ENCODE measurements at regions not wholly inside any gene's neighbourhood (a gene's known extent, or its start where the extent isn't known, plus 50 kb on each side); places are given as distances from the start of the nearest gene placed in this dataset.
"Not testable (repeated sequence)": the region's sequence is repeated elsewhere in the genome, so short reads cannot be mapped to it uniquely, and the experiment has no call there.

DNA sequence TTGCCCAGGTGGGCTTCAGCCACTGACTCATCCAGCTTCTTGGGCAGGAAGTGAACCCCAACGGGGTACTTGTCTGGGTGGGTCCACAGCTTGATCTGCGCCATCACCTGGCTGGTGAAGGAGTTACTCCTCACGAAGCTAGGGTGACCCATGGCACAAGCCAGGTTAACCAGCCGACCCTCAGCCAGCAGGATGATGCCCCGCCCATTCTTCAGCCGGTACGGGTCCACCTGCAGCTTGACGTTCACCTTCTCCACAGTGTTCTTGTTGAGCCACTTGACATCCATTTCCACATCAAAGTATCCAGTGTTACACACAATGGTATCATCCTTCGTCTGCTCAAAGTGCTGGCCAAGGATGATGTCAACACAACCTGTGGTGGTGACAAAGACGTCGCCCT lies 121.3 kb upstream of the NXPH2 start:
- no peak for DNase-seq
- H3K36me3 Mint-ChIP-seq, result no peaks in the 10 kb centered on the region
- H3K4me1 Mint-ChIP-seq, result no peaks in the 10 kb centered on the region
- H3K27ac Mint-ChIP-seq, result no peak overlapping the region
- no peak overlapping the region for H3K4me3 Mint-ChIP-seq
- peaks cover 2 to 13% (median 7%) of the 10 kb centered on the region in 6 donors for H3K9me3 Mint-ChIP-seq
- no peaks in the 10 kb centered on the region for H3K27me3 Mint-ChIP-seq (ENCODE audit: low read depth in 3 of 3)

DNA sequence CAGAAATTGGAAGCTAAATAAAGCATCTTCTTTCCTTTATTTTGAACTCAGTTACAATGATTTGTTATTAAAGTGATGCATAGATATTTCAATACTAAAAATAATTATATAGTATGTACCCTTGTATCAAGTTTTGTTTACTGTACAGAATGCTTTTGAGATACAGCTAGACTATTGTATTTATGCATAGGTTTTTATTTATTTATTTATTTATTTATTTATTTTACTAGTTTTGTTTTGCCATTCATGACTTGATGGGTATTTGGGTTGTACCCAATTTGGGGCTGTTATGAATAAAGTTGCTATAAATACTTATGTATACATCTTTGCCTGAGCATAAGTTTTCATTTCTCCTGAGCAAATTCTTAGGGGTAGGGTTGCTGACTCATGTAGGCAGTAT lies 118.7 kb upstream of the NXPH2 start:
- Mint-ChIP-seq H3K27me3 (ENCODE audit: low read depth in 3 of 3) (no peaks in the 10 kb centered on the region), H3K27ac (no peak overlapping the region), H3K4me3 (no peak overlapping the region), H3K36me3 (no peaks in the 10 kb centered on the region), H3K4me1 (no peaks in the 10 kb centered on the region), H3K9me3 (peaks cover 2 to 15% (median 5%) of the 10 kb centered on the region in 6 donors)
- no peak for DNase-seq

- DNase-seq, result no peak
- no peak overlapping the region for H3K4me3 Mint-ChIP-seq
- H3K27me3 Mint-ChIP-seq (ENCODE audit: low read depth in 3 of 3), result no peaks in the 10 kb centered on the region
- H3K36me3 Mint-ChIP-seq, result no peaks in the 10 kb centered on the region
- H3K4me1 Mint-ChIP-seq, result no peaks in the 10 kb centered on the region
- H3K27ac Mint-ChIP-seq, result no peak overlapping the region
- H3K9me3 Mint-ChIP-seq, result peaks cover 0 to 11% (median 5%) of the 10 kb centered on the region in 6 donors
Measured at GRCh38 chr2:138897274-138897673, 117.1 kb upstream of the NXPH2 start.

- Mint-ChIP-seq H3K9me3 (peaks cover 3 to 14% (median 10%) of the 10 kb centered on the region in 6 donors), H3K27ac (no peak overlapping the region), H3K4me1 (no peaks in the 10 kb centered on the region), H3K36me3 (no peaks in the 10 kb centered on the region), H3K27me3 (ENCODE audit: low read depth in 3 of 3) (no peaks in the 10 kb centered on the region), H3K4me3 (no peak overlapping the region)
- DNase-seq, result no peak
Measured at GRCh38 chr2:138893746-138894145, 113.6 kb upstream of the NXPH2 start.

- no peaks in the 10 kb centered on the region for H3K36me3 Mint-ChIP-seq
- no peak for DNase-seq
- peaks cover 1 to 26% (median 5%) of the 10 kb centered on the region in 6 donors for H3K9me3 Mint-ChIP-seq
- H3K4me3 Mint-ChIP-seq, result no peak overlapping the region
- no peaks in the 10 kb centered on the region for H3K4me1 Mint-ChIP-seq
- no peaks in the 10 kb centered on the region for H3K27me3 Mint-ChIP-seq (ENCODE audit: low read depth in 3 of 3)
- H3K27ac Mint-ChIP-seq, result no peak overlapping the region
Measured at GRCh38 chr2:138881126-138881525, 100.9 kb upstream of the NXPH2 start.

GRCh38 chr2:138879931-138880330 lies 99.7 kb upstream of the NXPH2 start:
- Mint-ChIP-seq H3K9me3 (peaks cover 1 to 25% (median 4%) of the 10 kb centered on the region in 6 donors), H3K4me1 (no peaks in the 10 kb centered on the region), H3K27me3 (ENCODE audit: low read depth in 3 of 3) (no peaks in the 10 kb centered on the region), H3K4me3 (no peak overlapping the region), H3K36me3 (no peaks in the 10 kb centered on the region), H3K27ac (no peak overlapping the region)
- no peak for DNase-seq

DNA sequence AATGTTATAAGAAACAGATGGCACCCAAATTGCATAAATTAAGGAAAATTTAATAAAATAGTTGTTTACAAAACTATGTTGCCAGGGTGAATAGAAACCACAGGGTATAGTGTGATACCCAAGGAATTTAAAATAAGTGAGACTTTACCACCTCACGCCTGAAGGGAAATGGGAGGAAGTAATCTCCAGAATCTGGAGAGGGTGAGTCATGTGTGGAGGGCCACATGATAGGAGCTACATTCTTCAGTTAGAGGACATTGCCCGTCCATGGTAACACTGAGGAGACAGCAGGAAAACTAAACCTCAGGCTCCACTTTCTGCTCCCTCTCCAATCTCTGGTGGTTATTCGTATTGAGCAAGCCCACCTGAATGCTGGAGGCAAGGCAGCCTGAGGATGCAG lies 97.2 kb upstream of the NXPH2 start:
- no peak for DNase-seq
- H3K4me3 Mint-ChIP-seq, result no peak overlapping the region
- H3K27me3 Mint-ChIP-seq (ENCODE audit: low read depth in 3 of 3), result no peaks in the 10 kb centered on the region
- H3K36me3 Mint-ChIP-seq, result no peaks in the 10 kb centered on the region
- peaks cover 1 to 33% (median 6%) of the 10 kb centered on the region in 6 donors for H3K9me3 Mint-ChIP-seq
- H3K4me1 Mint-ChIP-seq, result no peaks in the 10 kb centered on the region
- no peak overlapping the region for H3K27ac Mint-ChIP-seq

DNA sequence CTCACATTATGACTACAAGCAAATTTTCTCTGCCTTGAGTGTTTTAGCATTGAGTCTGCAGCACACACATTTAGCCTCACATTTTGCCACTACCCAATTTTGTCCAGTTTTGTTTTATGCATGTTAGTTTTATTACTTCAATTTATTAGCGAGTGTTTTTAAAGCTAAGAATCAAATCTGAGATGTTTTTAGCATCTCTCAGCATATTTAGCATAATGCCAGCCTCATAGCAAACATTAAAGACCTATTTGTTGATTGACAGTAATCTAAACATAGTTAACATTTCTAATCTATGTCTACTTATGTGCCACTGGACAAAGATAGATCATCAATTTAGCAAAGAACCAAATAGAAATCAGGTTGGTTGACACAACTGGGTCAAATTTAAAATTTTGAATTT lies 94.1 kb upstream of the NXPH2 start:
- H3K4me1 Mint-ChIP-seq, result no peaks in the 10 kb centered on the region
- no peak overlapping the region for H3K4me3 Mint-ChIP-seq
- no peaks in the 10 kb centered on the region for H3K36me3 Mint-ChIP-seq
- H3K27ac Mint-ChIP-seq, result no peak overlapping the region
- H3K27me3 Mint-ChIP-seq (ENCODE audit: low read depth in 3 of 3), result peaks cover 0 to 1% (median 0%) of the 10 kb centered on the region in 3 donors
- no peak for DNase-seq
- H3K9me3 Mint-ChIP-seq, result peaks cover 1 to 28% (median 7%) of the 10 kb centered on the region in 6 donors

GRCh38 chr2:138872116-138872515 lies 91.9 kb upstream of the NXPH2 start:
- H3K27me3 Mint-ChIP-seq (ENCODE audit: low read depth in 3 of 3); H3K4me1 Mint-ChIP-seq; H3K4me3 Mint-ChIP-seq; H3K36me3 Mint-ChIP-seq; H3K27ac Mint-ChIP-seq; DNase-seq: not testable (repeated sequence)
- peaks cover 1 to 18% (median 7%) of the 10 kb centered on the region in 6 donors for H3K9me3 Mint-ChIP-seq

GRCh38 chr2:138871312-138871711 lies 91.1 kb upstream of the NXPH2 start:
- Mint-ChIP-seq H3K4me1 (no peaks in the 10 kb centered on the region), H3K27me3 (ENCODE audit: low read depth in 3 of 3) (peaks cover 0 to 1% (median 0%) of the 10 kb centered on the region in 3 donors), H3K36me3 (no peaks in the 10 kb centered on the region), H3K4me3 (no peak overlapping the region), H3K27ac (no peak overlapping the region), H3K9me3 (peaks cover 0 to 22% (median 7%) of the 10 kb centered on the region in 6 donors)
- no peak for DNase-seq

- no peaks in the 10 kb centered on the region for H3K4me1 Mint-ChIP-seq
- no peak overlapping the region for H3K4me3 Mint-ChIP-seq
- peaks cover 0 to 15% (median 5%) of the 10 kb centered on the region in 6 donors for H3K9me3 Mint-ChIP-seq
- DNase-seq, result no peak
- H3K27ac Mint-ChIP-seq, result no peak overlapping the region
- H3K36me3 Mint-ChIP-seq, result no peaks in the 10 kb centered on the region
- peaks cover 0 to 1% (median 0%) of the 10 kb centered on the region in 3 donors for H3K27me3 Mint-ChIP-seq (ENCODE audit: low read depth in 3 of 3)
Measured at GRCh38 chr2:138867341-138867740, 87.2 kb upstream of the NXPH2 start.

- DNase-seq, result no peak
- Mint-ChIP-seq H3K9me3 (peaks cover 0 to 15% (median 4%) of the 10 kb centered on the region in 6 donors), H3K4me3 (no peak overlapping the region), H3K27ac (no peak overlapping the region), H3K36me3 (no peaks in the 10 kb centered on the region), H3K4me1 (no peaks in the 10 kb centered on the region), H3K27me3 (ENCODE audit: low read depth in 3 of 3) (peaks cover 0 to 1% (median 0%) of the 10 kb centered on the region in 3 donors)
Measured at GRCh38 chr2:138866797-138867196, 86.6 kb upstream of the NXPH2 start.

- no peak for DNase-seq
- H3K4me1 Mint-ChIP-seq, result no peaks in the 10 kb centered on the region
- H3K9me3 Mint-ChIP-seq, result peaks cover 0 to 8% (median 4%) of the 10 kb centered on the region in 6 donors
- no peaks in the 10 kb centered on the region for H3K36me3 Mint-ChIP-seq
- no peak overlapping the region for H3K27ac Mint-ChIP-seq
- no peak overlapping the region for H3K4me3 Mint-ChIP-seq
- peaks cover 0 to 2% (median 0%) of the 10 kb centered on the region in 3 donors for H3K27me3 Mint-ChIP-seq (ENCODE audit: low read depth in 3 of 3)
Measured at GRCh38 chr2:138853761-138854160, 73.6 kb upstream of the NXPH2 start.

DNA sequence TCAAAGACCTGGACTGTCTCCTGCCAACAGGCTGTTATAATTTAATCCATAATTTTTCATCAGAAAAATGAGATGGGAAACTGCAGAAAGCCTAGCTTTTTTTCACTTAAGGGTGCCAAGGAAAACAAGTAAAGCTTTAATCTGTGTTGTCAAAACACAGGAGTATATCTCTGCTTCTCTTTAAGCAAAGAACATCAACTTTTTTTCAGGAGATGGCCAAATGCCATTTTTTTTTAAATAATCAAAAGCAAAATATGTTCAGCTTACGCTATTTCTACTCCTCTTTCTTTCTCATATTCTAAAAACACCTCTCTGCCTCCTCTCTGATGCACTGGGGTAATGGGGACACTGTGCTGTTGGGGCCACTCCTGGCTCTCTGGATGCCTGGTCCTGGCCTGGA lies 73.1 kb upstream of the NXPH2 start:
- no peaks in the 10 kb centered on the region for H3K36me3 Mint-ChIP-seq
- peaks cover 0 to 8% (median 4%) of the 10 kb centered on the region in 6 donors for H3K9me3 Mint-ChIP-seq
- H3K4me3 Mint-ChIP-seq, result no peak overlapping the region
- H3K4me1 Mint-ChIP-seq, result no peaks in the 10 kb centered on the region
- DNase-seq, result no peak
- no peak overlapping the region for H3K27ac Mint-ChIP-seq
- H3K27me3 Mint-ChIP-seq (ENCODE audit: low read depth in 3 of 3), result peaks cover 0 to 2% (median 0%) of the 10 kb centered on the region in 3 donors

- no peak overlapping the region for H3K4me3 Mint-ChIP-seq
- H3K36me3 Mint-ChIP-seq, result no peaks in the 10 kb centered on the region
- peaks cover 0 to 2% (median 0%) of the 10 kb centered on the region in 3 donors for H3K27me3 Mint-ChIP-seq (ENCODE audit: low read depth in 3 of 3)
- no peaks in the 10 kb centered on the region for H3K4me1 Mint-ChIP-seq
- no peak for DNase-seq
- no peak overlapping the region for H3K27ac Mint-ChIP-seq
- no peaks in the 10 kb centered on the region for H3K9me3 Mint-ChIP-seq
Measured at GRCh38 chr2:138846216-138846821, 66.1 kb upstream of the NXPH2 start.

Measured in immature natural killer cell (primary cell).